IMR-90 (cell line): ENCODE measurements at regions not wholly inside any gene's neighbourhood (a gene's known extent, or its start where the extent isn't known, plus 50 kb on each side); places are given as distances from the start of the nearest gene placed in this dataset.

Source experiments
- ATAC-seq: fragments of 200-7000 bp; cut with Tn5 transposase; 2 replicates; pipeline ENCODE4 v1.9.1; 2020; ENCODE audit warnings: low read depth, mild to moderate bottlenecking, moderate library complexity
- BruUV-seq: library from RNA; stranded (reverse); fragments of 400-500 nt; replicated peaks from 2 replicates; lab custom pipeline; 2021; lab: Mats Ljungman, UMichigan
- CTCF ChIA-PET: fragments of 300-600 bp; formaldehyde crosslinking; extraction: SDS; loops from one replicate; lab custom pipeline; 2021; ENCODE audit warnings: antibody characterized with exemption; lab: Yijun Ruan, JAX
- POLR2A ChIA-PET: fragments of 300-600 bp; sonication (Branson Sonifier 250); formaldehyde crosslinking; loops from one replicate; lab custom pipeline; 2022; ENCODE audit warnings: antibody characterized with exemption; ENCODE audit not compliant: unreplicated experiment; lab: Charles Lee
- DNase-seq: peaks from one replicate; pipeline ENCODE4 v3.0.0; 2013
- H2AFZ ChIP-seq: replicated peaks from 2 replicates; pipeline ENCODE3; 2013; ENCODE audit warnings: low read length, mild to moderate bottlenecking; ENCODE audit not compliant: poor library complexity
- H2AK5ac ChIP-seq: 2 replicates; pipeline ENCODE4 v1.6.1; 2013; ENCODE audit warnings: low read depth, low read length, inconsistent platforms
- H2AK9ac ChIP-seq: replicated peaks from 2 replicates; pipeline ENCODE3; 2013; ENCODE audit warnings: mild to moderate bottlenecking, low read depth, low read length, moderate library complexity; ENCODE audit not compliant: poor library complexity
- H2BK120ac ChIP-seq: 2 replicates; pipeline ENCODE4 v1.6.1; 2013; ENCODE audit warnings: low read depth, low read length, inconsistent platforms
- H2BK15ac ChIP-seq: 3 replicates; pipeline ENCODE4 v1.6.1; 2013; ENCODE audit warnings: low read depth, low read length, inconsistent platforms
- H2BK20ac ChIP-seq: 2 replicates; pipeline ENCODE4 v1.6.1; 2013; ENCODE audit warnings: low read depth, mild to moderate bottlenecking, inconsistent platforms, low read length, moderate library complexity
- H2BK5ac ChIP-seq: 2 replicates; pipeline ENCODE4 v1.6.1; 2013; ENCODE audit warnings: mild to moderate bottlenecking, low read depth, low read length, inconsistent platforms; ENCODE audit not compliant: poor library complexity, severe bottlenecking
- H3K14ac ChIP-seq: replicated peaks from 2 replicates; pipeline ENCODE4 v1.6.1; 2013; ENCODE audit warnings: low read depth, low read length, inconsistent platforms
- H3K18ac ChIP-seq: 2 replicates; pipeline ENCODE4 v1.6.1; 2013; ENCODE audit warnings: low read depth, low read length, control low read depth
- H3K23ac ChIP-seq: 2 replicates; pipeline ENCODE4 v1.6.1; 2013; ENCODE audit warnings: low read depth, low read length, inconsistent platforms
- H3K27ac ChIP-seq: 2 replicates; pipeline ENCODE4 v1.5.1; 2013; ENCODE audit warnings: mild to moderate bottlenecking, control low read depth, low read length; ENCODE audit not compliant: insufficient read depth
- H3K27me3 ChIP-seq: 2 replicates; pipeline ENCODE4 v1.6.1; 2013; ENCODE audit warnings: low read length; ENCODE audit not compliant: control insufficient read depth, insufficient read depth
- H3K36me3 ChIP-seq: 2 replicates; pipeline ENCODE4 v1.6.1; 2013; ENCODE audit warnings: low read length, mixed read lengths; ENCODE audit not compliant: control insufficient read depth, insufficient read depth
- H3K4ac ChIP-seq: 2 replicates; pipeline ENCODE4 v1.6.1; 2013; ENCODE audit warnings: low read depth, low read length, inconsistent platforms
- H3K4me1 ChIP-seq: 2 replicates; pipeline ENCODE4 v1.6.1; 2013; ENCODE audit warnings: low read length, mixed read lengths; ENCODE audit not compliant: control insufficient read depth, insufficient read depth
- H3K4me2 ChIP-seq: 2 replicates; pipeline ENCODE4 v1.6.1; 2013; ENCODE audit warnings: low read depth, mild to moderate bottlenecking, control low read depth, low read length, moderate library complexity
- H3K4me3 ChIP-seq: 2 replicates; pipeline ENCODE4 v1.5.1; 2013; ENCODE audit warnings: low read depth, mild to moderate bottlenecking, control low read depth, low read length, moderate library complexity; ENCODE audit not compliant: insufficient read depth
- H3K56ac ChIP-seq: 2 replicates; pipeline ENCODE4 v1.6.1; 2013; ENCODE audit warnings: low read length, inconsistent platforms; ENCODE audit not compliant: insufficient read depth; ENCODE audit errors: extremely low read depth
- H3K79me1 ChIP-seq, 2 experiments: 2 replicates each; pipeline ENCODE4 v1.6.1; 2013; ENCODE audit warnings: low read length in 2 of 2, inconsistent platforms in 1 of 2, low read depth in 1 of 2
- H3K9ac ChIP-seq: 2 replicates; pipeline ENCODE4 v1.6.1; 2013; ENCODE audit warnings: low read depth, low read length, control low read depth
- H3K9me1 ChIP-seq: 2 replicates; pipeline ENCODE4 v1.6.1; 2013; ENCODE audit warnings: low read length, inconsistent platforms; ENCODE audit not compliant: insufficient read depth
- H3K9me3 ChIP-seq: 2 replicates; pipeline ENCODE4 v1.6.1; 2013; ENCODE audit warnings: low read length; ENCODE audit not compliant: control insufficient read depth, insufficient read depth
- H4K20me1 ChIP-seq: 2 replicates; pipeline ENCODE4 v1.6.1; 2013; ENCODE audit warnings: low read length, inconsistent platforms; ENCODE audit not compliant: insufficient read depth
- H4K5ac ChIP-seq: 2 replicates; pipeline ENCODE4 v1.6.1; 2013; ENCODE audit warnings: mild to moderate bottlenecking, low read depth, low read length, control low read depth
- H4K8ac ChIP-seq, 2 experiments: 2 replicates each; pipeline ENCODE4 v1.6.1; 2013; ENCODE audit warnings: low read depth in 2 of 2, low read length in 2 of 2, control low read depth in 1 of 2, inconsistent platforms in 1 of 2
- H4K91ac ChIP-seq: 2 replicates; pipeline ENCODE4 v1.6.1; 2013; ENCODE audit warnings: low read depth, low read length, inconsistent platforms; ENCODE audit not compliant: insufficient read depth
- BHLHE40 ChIP-seq: fragments of 150-350 bp; IDR thresholded peaks from 2 replicates; pipeline ENCODE4 v1.6.1; 2016; ENCODE audit warnings: mild to moderate bottlenecking, low read depth, low read length
- CEBPB ChIP-seq: IDR thresholded peaks from 2 replicates; pipeline ENCODE4 v1.6.1; 2012; ENCODE audit warnings: low read depth, low read length, improper control_type of control experiment
- CHD1 ChIP-seq: IDR thresholded peaks from 2 replicates; pipeline ENCODE4 v1.6.1; 2012; ENCODE audit warnings: low read depth, low read length, improper control_type of control experiment
- FOS ChIP-seq: fragments of 150-350 bp; IDR thresholded peaks from 2 replicates; pipeline ENCODE4 v1.6.1; 2016; ENCODE audit warnings: low read depth, low read length
- MAFK ChIP-seq: IDR thresholded peaks from 2 replicates; pipeline ENCODE4 v1.6.1; 2012; ENCODE audit warnings: low read depth, low read length, improper control_type of control experiment
- MAZ ChIP-seq: IDR thresholded peaks from 2 replicates; pipeline ENCODE4 v1.6.1; 2012; ENCODE audit warnings: low read depth, mild to moderate bottlenecking, low read length, improper control_type of control experiment, moderate library complexity, borderline replicate concordance
- MXI1 ChIP-seq: IDR thresholded peaks from 2 replicates; pipeline ENCODE4 v1.6.1; 2012; ENCODE audit warnings: low read depth, mild to moderate bottlenecking, low read length, moderate library complexity, borderline replicate concordance
- NFE2L2 ChIP-seq: fragments of 150-350 bp; IDR thresholded peaks from 2 replicates; pipeline ENCODE4 v1.6.1; 2016; ENCODE audit warnings: low read depth, mild to moderate bottlenecking, low read length
- POLR2A ChIP-seq: IDR thresholded peaks from 2 replicates; pipeline ENCODE4 v1.6.1; 2012; ENCODE audit warnings: mild to moderate bottlenecking, low read depth, low read length
- RAD21 ChIP-seq: IDR thresholded peaks from 2 replicates; pipeline ENCODE4 v1.6.1; 2012; ENCODE audit warnings: low read length, improper control_type of control experiment
- RCOR1 ChIP-seq: IDR thresholded peaks from 2 replicates; pipeline ENCODE4 v1.6.1; 2012; ENCODE audit warnings: mild to moderate bottlenecking, low read length, improper control_type of control experiment; ENCODE audit not compliant: insufficient replicate concordance
- RFX5 ChIP-seq: IDR thresholded peaks from 2 replicates; pipeline ENCODE4 v1.8.0; 2012; ENCODE audit warnings: low read depth, mild to moderate bottlenecking, low read length, moderate library complexity
- SMC3 ChIP-seq: fragments of 150-350 bp; IDR thresholded peaks from 2 replicates; pipeline ENCODE4 v1.6.1; 2016; ENCODE audit warnings: low read depth, mild to moderate bottlenecking, antibody characterized with exemption, low read length, moderate library complexity
- WGBS, 2 experiments: methylation state at CpG; one replicate each; pipeline versions ENCODE4 v1.1.5 to v1.1.7; 2013; ENCODE audit warnings: missing lambda C conversion rate in 2 of 2; ENCODE audit not compliant: insufficient read length in 1 of 2; ENCODE audit errors: extremely low coverage in 2 of 2; 5-methylcytosine and 5-hydroxymethylcytosine counted together
- dilution Hi-C: fragments of 300-500 bp; cut with HindIII; formaldehyde crosslinking; loops from one replicate; pipeline ENCODE4 v1.14.3; 2018; ENCODE audit warnings: low sequenced_read_pairs; ENCODE audit not compliant: unreplicated experiment
- in situ Hi-C: fragments of 300-500 bp; cut with MboI; formaldehyde crosslinking; loops from 3 replicates; pipeline ENCODE4 v1.14.3; 2019; ENCODE audit warnings: low sequenced_read_pairs, inconsistent platforms, mixed read lengths
- intact Hi-C: fragments of 100-400 bp; cut with micrococcal nuclease; formaldehyde crosslinking; loops from 2 replicates; pipeline ENCODE4 v1.10.0; 2022
- TF ChIP-seq, protein P1 (sequence below): conservative IDR thresholded peaks from 2 replicates; pipeline ENCODE4 v1.5.1; 2012; ENCODE audit warnings: mild to moderate bottlenecking, low read depth, low read length, improper control_type of control experiment
- TF ChIP-seq, protein P2 (sequence below): fragments of 150-350 bp; IDR thresholded peaks from 2 replicates; pipeline ENCODE4 v1.6.1; 2017; ENCODE audit warnings: mild to moderate bottlenecking, antibody characterized with exemption, low read length, low read depth
- TF ChIP-seq, protein P3 (sequence below): fragments of 150-350 bp; IDR thresholded peaks from 2 replicates; pipeline ENCODE4 v1.6.1; 2016; ENCODE audit warnings: low read depth, mild to moderate bottlenecking, low read length, moderate library complexity, borderline replicate concordance

DNA sequence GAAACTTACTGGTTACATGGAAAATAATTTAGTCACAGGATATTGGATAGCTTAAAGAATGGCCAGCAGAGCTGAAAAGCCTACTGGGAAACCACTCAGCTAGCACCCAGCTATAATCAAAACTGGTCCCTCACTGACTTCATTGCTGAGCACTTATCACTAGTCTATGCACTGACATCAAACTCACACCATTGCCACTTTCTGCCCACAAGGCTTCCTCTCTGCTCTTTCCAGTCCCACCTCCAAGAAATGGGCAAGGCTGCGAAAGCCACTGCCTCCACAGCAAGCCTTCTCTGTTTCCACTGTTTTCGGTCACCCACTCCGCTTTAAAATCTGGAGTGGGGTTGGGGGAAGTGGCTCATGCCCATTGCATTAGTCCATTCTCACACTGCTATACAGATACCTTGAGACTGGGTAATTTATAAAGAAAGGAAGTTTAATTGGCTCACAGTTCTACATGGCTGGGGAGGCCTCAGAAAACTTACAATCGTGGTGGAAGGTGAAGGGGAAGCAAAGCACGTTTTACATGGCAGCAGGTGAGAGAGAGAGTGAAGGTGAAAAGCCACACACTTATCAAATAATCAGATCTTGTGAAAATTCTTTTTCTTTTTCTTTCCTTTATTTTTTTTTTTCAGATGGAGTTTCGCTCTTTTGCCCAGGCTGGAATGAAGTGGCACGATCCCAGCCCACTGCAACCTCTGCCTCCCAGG lies 77.0 kb upstream of the CERS6 start:
- Histone ChIP-seq H3K79me1 (no peaks in the 10 kb centered on the region), H2AFZ (no peak overlapping the region), H3K18ac (no peak overlapping the region), H3K4me2 (no peak overlapping the region), H4K91ac (no peak overlapping the region), H3K14ac (no peak overlapping the region), H3K27me3 (no peaks in the 10 kb centered on the region), H2BK5ac (no peak overlapping the region), H2AK9ac (no peak overlapping the region), H2BK15ac (no peak overlapping the region), H3K4ac (no peak overlapping the region), H4K8ac (no peak overlapping the region), H2BK20ac (no peak overlapping the region), H4K20me1 (no peaks in the 10 kb centered on the region), H3K36me3 (no peaks in the 10 kb centered on the region), H3K56ac (no peak overlapping the region), H4K5ac (no peak overlapping the region), H2BK120ac (no peak overlapping the region), H3K9me1 (no peaks in the 10 kb centered on the region), H3K23ac (no peak overlapping the region), H3K4me3 (no peak overlapping the region), H3K9ac (no peak overlapping the region), H3K4me1 (no peaks in the 10 kb centered on the region), H2AK5ac (no peak overlapping the region), H3K9me3 (no peaks in the 10 kb centered on the region), H3K27ac (no peak overlapping the region)
- DNase-seq, result no peak
- no TSS peak for BruUV-seq
- in situ Hi-C loops, result no loop called here
- dilution Hi-C loops, result no loop called here
- TF ChIP-seq RCOR1 (no peak), CEBPB (no peak), POLR2A (no peak), CHD1 (no peak), MAFK (no peak), MAZ (no peak), NFE2L2 (no peak), BHLHE40 (no peak), RFX5 (no peak), FOS (no peak), RAD21 (no peak), MXI1 (no peak), SMC3 (no peak)
- TF ChIP-seq, protein P1, sequence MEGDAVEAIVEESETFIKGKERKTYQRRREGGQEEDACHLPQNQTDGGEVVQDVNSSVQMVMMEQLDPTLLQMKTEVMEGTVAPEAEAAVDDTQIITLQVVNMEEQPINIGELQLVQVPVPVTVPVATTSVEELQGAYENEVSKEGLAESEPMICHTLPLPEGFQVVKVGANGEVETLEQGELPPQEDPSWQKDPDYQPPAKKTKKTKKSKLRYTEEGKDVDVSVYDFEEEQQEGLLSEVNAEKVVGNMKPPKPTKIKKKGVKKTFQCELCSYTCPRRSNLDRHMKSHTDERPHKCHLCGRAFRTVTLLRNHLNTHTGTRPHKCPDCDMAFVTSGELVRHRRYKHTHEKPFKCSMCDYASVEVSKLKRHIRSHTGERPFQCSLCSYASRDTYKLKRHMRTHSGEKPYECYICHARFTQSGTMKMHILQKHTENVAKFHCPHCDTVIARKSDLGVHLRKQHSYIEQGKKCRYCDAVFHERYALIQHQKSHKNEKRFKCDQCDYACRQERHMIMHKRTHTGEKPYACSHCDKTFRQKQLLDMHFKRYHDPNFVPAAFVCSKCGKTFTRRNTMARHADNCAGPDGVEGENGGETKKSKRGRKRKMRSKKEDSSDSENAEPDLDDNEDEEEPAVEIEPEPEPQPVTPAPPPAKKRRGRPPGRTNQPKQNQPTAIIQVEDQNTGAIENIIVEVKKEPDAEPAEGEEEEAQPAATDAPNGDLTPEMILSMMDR, result no peak
- TF ChIP-seq, protein P2, sequence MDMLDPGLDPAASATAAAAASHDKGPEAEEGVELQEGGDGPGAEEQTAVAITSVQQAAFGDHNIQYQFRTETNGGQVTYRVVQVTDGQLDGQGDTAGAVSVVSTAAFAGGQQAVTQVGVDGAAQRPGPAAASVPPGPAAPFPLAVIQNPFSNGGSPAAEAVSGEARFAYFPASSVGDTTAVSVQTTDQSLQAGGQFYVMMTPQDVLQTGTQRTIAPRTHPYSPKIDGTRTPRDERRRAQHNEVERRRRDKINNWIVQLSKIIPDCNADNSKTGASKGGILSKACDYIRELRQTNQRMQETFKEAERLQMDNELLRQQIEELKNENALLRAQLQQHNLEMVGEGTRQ, result no peak
- TF ChIP-seq, protein P3, sequence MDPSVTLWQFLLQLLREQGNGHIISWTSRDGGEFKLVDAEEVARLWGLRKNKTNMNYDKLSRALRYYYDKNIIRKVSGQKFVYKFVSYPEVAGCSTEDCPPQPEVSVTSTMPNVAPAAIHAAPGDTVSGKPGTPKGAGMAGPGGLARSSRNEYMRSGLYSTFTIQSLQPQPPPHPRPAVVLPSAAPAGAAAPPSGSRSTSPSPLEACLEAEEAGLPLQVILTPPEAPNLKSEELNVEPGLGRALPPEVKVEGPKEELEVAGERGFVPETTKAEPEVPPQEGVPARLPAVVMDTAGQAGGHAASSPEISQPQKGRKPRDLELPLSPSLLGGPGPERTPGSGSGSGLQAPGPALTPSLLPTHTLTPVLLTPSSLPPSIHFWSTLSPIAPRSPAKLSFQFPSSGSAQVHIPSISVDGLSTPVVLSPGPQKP, result no peak
- POLR2A ChIA-PET, result no interaction called here
- ATAC-seq, result no peak
- WGBS, 2 experiments, result no CpG with 5 or more reads among the region's 7 CpGs
- intact Hi-C loops, result no loop called here
- CTCF ChIA-PET, result no interaction called here
